Neural cell (in vitro differentiated cells): ENCODE measurements at regions not wholly inside any gene's neighbourhood (a gene's known extent, or its start where the extent isn't known, plus 50 kb on each side); places are given as distances from the start of the nearest gene placed in this dataset.
"Not testable (repeated sequence)": the region's sequence is repeated elsewhere in the genome, so short reads cannot be mapped to it uniquely, and the experiment has no call there.

ENCODE experiments used
- CTCF ChIP-seq: fragments of 450-650 bp; IDR thresholded peaks from 2 replicates; pipeline ENCODE4 v1.5.1; 2014; ENCODE audit warnings: antibody characterized with exemption, mild to moderate bottlenecking, moderate library complexity; ENCODE audit not compliant: poor library complexity, severe bottlenecking
- EP300 ChIP-seq: fragments of 450-650 bp; conservative IDR thresholded peaks from 2 replicates; pipeline ENCODE4 v1.6.1; 2014; ENCODE audit warnings: antibody characterized with exemption, mild to moderate bottlenecking, moderate library complexity; ENCODE audit not compliant: poor library complexity, severe bottlenecking
- EZH2 ChIP-seq: fragments of 200-600, 300-800 bp; shearing (Covaris generic), sonication (generic); IDR thresholded peaks from 2 replicates; pipeline ENCODE4 v1.6.1; 2014; ENCODE audit warnings: antibody characterized with exemption, low read length, borderline replicate concordance, mild to moderate bottlenecking; ENCODE audit not compliant: insufficient read depth, poor library complexity, severe bottlenecking
- MXI1 ChIP-seq: fragments of 450-650 bp; conservative IDR thresholded peaks from 2 replicates; pipeline ENCODE4 v1.6.1; 2014; ENCODE audit warnings: antibody characterized with exemption, mild to moderate bottlenecking; ENCODE audit not compliant: poor library complexity, severe bottlenecking
- POLR2AphosphoS5 ChIP-seq: IDR thresholded peaks from 2 replicates; pipeline ENCODE4 v1.6.1; 2012
- REST ChIP-seq: IDR thresholded peaks from 2 replicates; pipeline ENCODE4 v1.6.1; 2012; ENCODE audit warnings: borderline replicate concordance
- SMC3 ChIP-seq: fragments of 450-650 bp; conservative IDR thresholded peaks from 2 replicates; pipeline ENCODE4 v1.6.1; 2014; ENCODE audit warnings: antibody characterized with exemption, mild to moderate bottlenecking, moderate library complexity; ENCODE audit not compliant: poor library complexity
- TAF1 ChIP-seq: IDR thresholded peaks from 2 replicates; pipeline ENCODE4 v1.6.1; 2012; ENCODE audit warnings: low read depth

GRCh38 chr2:128604581-128604980, 285.9 kb upstream of the HS6ST1 start:
- TF ChIP-seq CTCF, EP300, TAF1, EZH2, POLR2AphosphoS5, MXI1, REST, SMC3: not testable (repeated sequence)
